DMS114 treated with DMSO at 0.1 percent for 48 hours (cell line): ENCODE measurements at regions not wholly inside any gene's neighbourhood (a gene's known extent, or its start where the extent isn't known, plus 50 kb on each side); places are given as distances from the start of the nearest gene placed in this dataset.

Source experiments
- DNase-seq: peaks from one replicate; lab custom pipeline; 2025; ENCODE audit not compliant: unreplicated experiment; lab: John Stamatoyannopoulos, UW

GRCh38 chr2:147792966-147793617 is 51.7 kb upstream of the ACVR2A start:
- DNase-seq, result no peak

GRCh38 chr2:147790580-147790979 is 54.2 kb upstream of the ACVR2A start:
- DNase-seq, result no peak

- no peak for DNase-seq
These were observed 55.1 kb upstream of the ACVR2A start for GRCh38 chr2:147789720-147790119.

- DNase-seq, result no peak
These were observed 55.5 kb upstream of the ACVR2A start for GRCh38 chr2:147789287-147789686.

GRCh38 chr2:147782141-147782930 is 62.5 kb upstream of the ACVR2A start:
- no peak for DNase-seq

- no peak for DNase-seq
These were observed 65.4 kb upstream of the ACVR2A start for GRCh38 chr2:147779440-147779839.

GRCh38 chr2:147777394-147777793 is 67.4 kb upstream of the ACVR2A start:
- no peak for DNase-seq

GRCh38 chr2:147774805-147775204 is 70.0 kb upstream of the ACVR2A start:
- DNase-seq, result no peak

- no peak for DNase-seq
These were observed 71.3 kb upstream of the ACVR2A start for GRCh38 chr2:147773479-147773878.

- DNase-seq, result no peak
These were observed 72.0 kb upstream of the ACVR2A start for GRCh38 chr2:147772781-147773180.

- DNase-seq, result no peak
These were observed 81.0 kb upstream of the ACVR2A start for GRCh38 chr2:147763861-147764260.

- no peak for DNase-seq
These were observed 83.8 kb upstream of the ACVR2A start for GRCh38 chr2:147760984-147761383.

GRCh38 chr2:147759536-147759935 is 85.3 kb upstream of the ACVR2A start:
- no peak for DNase-seq

- no peak for DNase-seq
These were observed 86.0 kb upstream of the ACVR2A start for GRCh38 chr2:147758821-147759220.

GRCh38 chr2:147756069-147756468 is 88.8 kb upstream of the ACVR2A start:
- DNase-seq, result no peak

- no peak for DNase-seq
These were observed 104.5 kb upstream of the ACVR2A start for GRCh38 chr2:147740211-147740927.

GRCh38 chr2:147739508-147739907 is 105.3 kb upstream of the ACVR2A start:
- no peak for DNase-seq

GRCh38 chr2:147718831-147719230 is 126.0 kb upstream of the ACVR2A start:
- no peak for DNase-seq

- DNase-seq, result no peak
These were observed 127.9 kb upstream of the ACVR2A start for GRCh38 chr2:147716906-147717305.

- DNase-seq, result no peak
These were observed 129.0 kb upstream of the ACVR2A start for GRCh38 chr2:147715807-147716206.

GRCh38 chr2:147714582-147714981 is 130.2 kb upstream of the ACVR2A start:
- no peak for DNase-seq

- DNase-seq, result no peak
These were observed 131.5 kb upstream of the ACVR2A start for GRCh38 chr2:147713349-147713748.
